Keratinocyte (primary cell): ENCODE measurements at regions not wholly inside any gene's neighbourhood (a gene's known extent, or its start where the extent isn't known, plus 50 kb on each side); places are given as distances from the start of the nearest gene placed in this dataset.

Source experiments
- DNase-seq: peaks from one replicate; pipeline ENCODE4 v3.0.0-alpha.2; 2011; ENCODE audit warnings: low read depth, missing footprints, low spot score
- FAIRE-seq: peaks from 2 replicates; lab custom pipeline; 2011; peaks lifted over from hg19 to GRCh38; lab: Jason Lieb, UNC
- H2AFZ ChIP-seq: 2 replicates; pipeline ENCODE4 v1.6.0; 2012; ENCODE audit warnings: low read length, control low read depth, inconsistent platforms; ENCODE audit not compliant: control insufficient read depth
- H3K27ac ChIP-seq: 2 replicates; pipeline ENCODE4 v1.5.1; 2011; ENCODE audit warnings: low read length; ENCODE audit not compliant: control insufficient read depth, insufficient read depth
- H3K27me3 ChIP-seq: 3 replicates; pipeline ENCODE4 v1.6.0; 2011; ENCODE audit warnings: low read length; ENCODE audit not compliant: control insufficient read depth, insufficient read depth; ENCODE audit errors: extremely low read depth
- H3K36me3 ChIP-seq, 2 experiments: 2 replicates in 1 of 2; 3 replicates in 1 of 2; pipeline ENCODE4 v1.5.1; 2011; ENCODE audit warnings: low read length in 2 of 2, mild to moderate bottlenecking in 1 of 2; ENCODE audit not compliant: control insufficient read depth in 2 of 2, insufficient read depth in 2 of 2; ENCODE audit errors: extremely low read depth in 1 of 2
- H3K4me1 ChIP-seq: 3 replicates; pipeline ENCODE4 v1.5.1; 2011; ENCODE audit warnings: low read length; ENCODE audit not compliant: control insufficient read depth, insufficient read depth; ENCODE audit errors: extremely low read depth
- H3K4me2 ChIP-seq: 3 replicates; pipeline ENCODE4 v1.6.0; 2011; ENCODE audit warnings: low read depth, low read length; ENCODE audit not compliant: control insufficient read depth, insufficient read depth; ENCODE audit errors: extremely low read depth
- H3K4me3 ChIP-seq, 3 experiments: fragments of 200-600 bp in 1 of 3; sonication (generic) in 1 of 3; 2 replicates in 2 of 3; 3 replicates in 1 of 3; pipeline ENCODE4 v1.5.1; 2011 to 2016; ENCODE audit warnings: low read length in 3 of 3, mild to moderate bottlenecking in 3 of 3, control low read depth in 2 of 3, inconsistent platforms in 1 of 3, low read depth in 1 of 3, mixed read lengths in 1 of 3, mixed run types in 1 of 3, moderate library complexity in 1 of 3; ENCODE audit not compliant: control insufficient read depth in 2 of 3, insufficient read depth in 2 of 3; ENCODE audit errors: extremely low read depth in 1 of 3
- H3K79me2 ChIP-seq: 2 replicates; pipeline ENCODE4 v1.6.0; 2012; ENCODE audit warnings: low read length; ENCODE audit not compliant: control insufficient read depth, insufficient read depth
- H3K9ac ChIP-seq: 3 replicates; pipeline ENCODE4 v1.6.0; 2011; ENCODE audit warnings: low read length; ENCODE audit not compliant: control insufficient read depth, insufficient read depth; ENCODE audit errors: extremely low read depth
- H3K9me1 ChIP-seq: 3 replicates; pipeline ENCODE4 v1.6.0; 2011; ENCODE audit warnings: low read length; ENCODE audit not compliant: control insufficient read depth, insufficient read depth; ENCODE audit errors: extremely low read depth
- H3K9me3 ChIP-seq: 2 replicates; pipeline ENCODE4 v1.5.1; 2012; ENCODE audit warnings: low read depth, low read length; ENCODE audit not compliant: control insufficient read depth
- H4K20me1 ChIP-seq: 3 replicates; pipeline ENCODE4 v1.6.0; 2011; ENCODE audit warnings: low read length; ENCODE audit not compliant: control insufficient read depth, insufficient read depth; ENCODE audit errors: extremely low read depth
- EZH2 ChIP-seq: IDR thresholded peaks from one replicate; pipeline ENCODE4 v1.6.1; 2012; ENCODE audit warnings: inconsistent platforms, mild to moderate bottlenecking, low read length, moderate library complexity
- dilution Hi-C: fragments of 300-500 bp; cut with MboI; formaldehyde crosslinking; loops from one replicate; pipeline ENCODE4 v1.7.0; 2020; ENCODE audit warnings: low sequenced_read_pairs; ENCODE audit not compliant: extremely low pct_ligation_motif_present
- TF ChIP-seq, protein P1 (sequence below), 3 experiments: IDR thresholded peaks in 1 of 3; conservative IDR thresholded peaks in 1 of 3; optimal IDR thresholded peaks in 1 of 3; 2 replicates in 2 of 3; 3 replicates in 1 of 3; pipeline versions ENCODE3 to v1.5.1; 2011; ENCODE audit warnings: low read length in 3 of 3, mild to moderate bottlenecking in 3 of 3, moderate library complexity in 2 of 3, control low read depth in 1 of 3, inconsistent platforms in 1 of 3; ENCODE audit not compliant: insufficient read depth in 2 of 3; ENCODE audit errors: extremely low read depth in 1 of 3

DNA sequence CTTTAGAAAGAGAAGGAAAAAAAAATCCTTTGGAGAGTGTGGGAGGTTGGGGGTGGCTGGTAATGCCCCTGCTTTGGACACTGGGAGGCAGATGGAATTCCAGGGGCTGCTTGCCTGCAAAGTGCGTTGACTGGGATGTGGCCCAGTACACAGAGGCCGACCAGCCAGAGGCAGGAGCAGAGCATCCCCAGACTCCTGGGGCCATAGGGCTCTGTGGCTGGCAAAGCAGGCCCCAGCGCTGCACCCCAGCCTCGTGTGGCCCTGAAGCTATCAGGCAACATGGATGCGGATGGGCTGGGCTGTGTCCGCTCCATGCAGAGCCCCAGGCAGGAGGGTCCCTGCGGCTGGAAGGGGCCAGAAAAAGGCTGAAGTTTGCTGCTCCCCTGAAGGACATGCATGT is 361.6 kb upstream of the FZD8 start:
- no peak overlapping the region for H3K9ac ChIP-seq
- no peaks in the 10 kb centered on the region for H3K79me2 ChIP-seq
- no peaks in the 10 kb centered on the region for H4K20me1 ChIP-seq
- H3K27me3 ChIP-seq: peaks cover 4% of the 10 kb centered on the region
- no peak overlapping the region for H3K4me3 ChIP-seq
- H2AFZ ChIP-seq: no peak overlapping the region
- no peaks in the 10 kb centered on the region for H3K9me3 ChIP-seq
- TF ChIP-seq, protein P1, sequence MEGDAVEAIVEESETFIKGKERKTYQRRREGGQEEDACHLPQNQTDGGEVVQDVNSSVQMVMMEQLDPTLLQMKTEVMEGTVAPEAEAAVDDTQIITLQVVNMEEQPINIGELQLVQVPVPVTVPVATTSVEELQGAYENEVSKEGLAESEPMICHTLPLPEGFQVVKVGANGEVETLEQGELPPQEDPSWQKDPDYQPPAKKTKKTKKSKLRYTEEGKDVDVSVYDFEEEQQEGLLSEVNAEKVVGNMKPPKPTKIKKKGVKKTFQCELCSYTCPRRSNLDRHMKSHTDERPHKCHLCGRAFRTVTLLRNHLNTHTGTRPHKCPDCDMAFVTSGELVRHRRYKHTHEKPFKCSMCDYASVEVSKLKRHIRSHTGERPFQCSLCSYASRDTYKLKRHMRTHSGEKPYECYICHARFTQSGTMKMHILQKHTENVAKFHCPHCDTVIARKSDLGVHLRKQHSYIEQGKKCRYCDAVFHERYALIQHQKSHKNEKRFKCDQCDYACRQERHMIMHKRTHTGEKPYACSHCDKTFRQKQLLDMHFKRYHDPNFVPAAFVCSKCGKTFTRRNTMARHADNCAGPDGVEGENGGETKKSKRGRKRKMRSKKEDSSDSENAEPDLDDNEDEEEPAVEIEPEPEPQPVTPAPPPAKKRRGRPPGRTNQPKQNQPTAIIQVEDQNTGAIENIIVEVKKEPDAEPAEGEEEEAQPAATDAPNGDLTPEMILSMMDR (optimal IDR thresholded peaks at IDR 0.05 in 1 of 3, IDR thresholded peaks at IDR 0.05 in 1 of 3, conservative IDR thresholded peaks at IDR 0.05 in 1 of 3; ENCODE audit: extremely low read depth in 1 of 3, insufficient read depth in 2 of 3, low read length in 3 of 3): no peak
- TF ChIP-seq EZH2: no peak
- DNase-seq (no peak), FAIRE-seq (no peak)
- H3K27ac ChIP-seq: no peak overlapping the region
- no peaks in the 10 kb centered on the region for H3K36me3 ChIP-seq
- no peak overlapping the region for H3K4me2 ChIP-seq
- no peaks in the 10 kb centered on the region for H3K4me1 ChIP-seq
- dilution Hi-C loops: no loop called here
- no peaks in the 10 kb centered on the region for H3K9me1 ChIP-seq

DNA sequence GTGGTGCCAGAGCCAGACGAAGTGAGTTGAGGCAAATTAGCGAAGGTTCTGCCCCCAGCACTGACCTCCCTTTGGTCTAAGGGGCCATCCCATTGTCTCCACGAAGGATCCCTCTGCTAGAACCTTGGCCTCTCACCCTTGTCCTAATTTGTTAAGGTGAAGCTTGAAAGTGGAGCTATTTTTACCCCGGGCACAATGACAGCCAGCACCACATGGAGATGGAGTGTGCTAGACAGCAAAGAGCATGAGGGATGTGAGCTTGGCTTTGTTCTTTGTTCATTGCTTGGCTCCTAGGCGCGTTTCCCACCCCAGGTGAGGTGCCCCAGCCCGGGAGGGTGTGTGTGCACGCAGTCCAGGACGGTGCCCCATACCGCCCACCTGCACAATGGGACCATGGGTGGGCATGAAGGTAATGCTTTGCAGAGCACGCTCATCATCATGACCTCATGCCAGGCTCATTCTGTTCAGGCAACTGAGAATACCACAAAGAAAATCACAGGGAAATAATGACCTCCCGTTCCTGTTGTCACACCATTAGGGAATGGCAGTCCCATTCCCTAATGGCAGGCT is 361.0 kb upstream of the FZD8 start:
- Histone ChIP-seq H3K4me2 (no peak overlapping the region), H3K79me2 (no peaks in the 10 kb centered on the region), H3K9ac (no peak overlapping the region), H3K9me3 (no peaks in the 10 kb centered on the region), H3K9me1 (no peaks in the 10 kb centered on the region), H3K27me3 (peaks cover 4% of the 10 kb centered on the region), H2AFZ (no peak overlapping the region), H3K27ac (no peak overlapping the region), H3K4me3 (no peak overlapping the region), H4K20me1 (no peaks in the 10 kb centered on the region), H3K4me1 (no peaks in the 10 kb centered on the region), H3K36me3 (no peaks in the 10 kb centered on the region)
- dilution Hi-C loops: no loop called here
- FAIRE-seq: no peak
- DNase-seq: no peak
- TF ChIP-seq, protein P1 (optimal IDR thresholded peaks at IDR 0.05 in 1 of 3, IDR thresholded peaks at IDR 0.05 in 1 of 3, conservative IDR thresholded peaks at IDR 0.05 in 1 of 3; ENCODE audit: extremely low read depth in 1 of 3, insufficient read depth in 2 of 3, low read length in 3 of 3): no peak
- TF ChIP-seq EZH2: no peak
